ENCODE measurements at regions not wholly inside any gene's neighbourhood (a gene's known extent, or its start where the extent isn't known, plus 50 kb on each side); places are given as distances from the start of the nearest gene placed in this dataset.
"Not testable (repeated sequence)": the region's sequence is repeated elsewhere in the genome, so short reads cannot be mapped to it uniquely, and the experiment has no call there.

GRCh38 chr7:69518705-69519077 lies 79.6 kb upstream of the AUTS2 start:
- DNase-seq (ENCODE audit: low spot score) = no peak

GRCh38 chr7:69526570-69526969 lies 71.7 kb upstream of the AUTS2 start:
- DNase-seq (ENCODE audit: low spot score) = no peak

GRCh38 chr7:69527706-69528105 lies 70.6 kb upstream of the AUTS2 start:
- DNase-seq (ENCODE audit: low spot score) = no peak

DNA sequence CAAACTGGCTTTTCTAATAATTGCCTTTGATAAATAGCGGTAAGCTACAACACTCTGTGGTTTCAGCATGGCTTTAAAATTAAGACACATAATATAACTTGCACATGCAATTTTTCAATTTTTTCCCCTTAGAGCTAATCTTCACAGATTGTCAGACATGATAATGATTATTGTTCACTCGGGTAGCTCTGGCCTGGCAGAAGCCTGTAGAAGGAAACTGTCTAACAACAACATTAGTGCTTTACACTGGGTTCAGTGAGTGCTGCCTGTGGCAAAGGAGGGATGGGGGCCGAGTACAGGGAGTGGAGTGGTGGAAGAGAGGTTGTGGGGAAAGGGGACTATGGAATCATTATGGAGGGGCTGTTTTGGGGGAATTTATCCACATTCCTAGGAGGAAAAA lies 67.2 kb upstream of the AUTS2 start:
- no peak for DNase-seq (ENCODE audit: low spot score)

DNA sequence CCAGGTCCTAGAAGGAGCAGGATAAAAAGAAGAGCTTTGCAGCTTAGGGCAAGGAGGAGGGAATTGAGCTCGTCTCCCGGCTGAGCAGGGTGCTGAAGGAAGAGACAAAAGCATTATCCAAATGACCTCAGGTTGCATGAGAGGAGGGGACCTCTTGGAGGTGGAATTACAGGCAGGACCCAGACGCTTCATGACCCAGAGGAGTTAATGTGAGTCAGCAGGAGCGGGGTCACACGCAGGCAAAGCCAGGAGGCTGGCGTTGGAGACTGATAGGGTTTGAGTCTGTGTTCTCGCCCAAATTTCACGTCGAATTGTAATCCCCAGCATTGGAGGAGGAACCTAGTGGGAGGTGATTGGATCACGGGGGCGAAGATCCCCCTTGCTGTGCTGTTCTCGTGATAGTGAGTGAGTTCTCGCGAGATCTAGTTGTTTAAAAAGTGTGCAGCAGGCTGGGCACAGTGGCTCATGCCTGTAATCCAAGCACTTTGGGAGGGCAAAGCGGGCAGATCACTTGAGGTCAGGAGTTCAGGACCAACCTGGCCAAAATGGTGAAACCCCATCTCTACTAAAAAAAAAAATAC lies 63.7 kb upstream of the AUTS2 start:
- no peak for DNase-seq (ENCODE audit: low spot score)

GRCh38 chr7:69537691-69538090 lies 60.6 kb upstream of the AUTS2 start:
- DNase-seq (ENCODE audit: low spot score) = no peak

- DNase-seq (ENCODE audit: low spot score) = no peak
Measured at GRCh38 chr7:69539531-69539930, 58.7 kb upstream of the AUTS2 start.

DNA sequence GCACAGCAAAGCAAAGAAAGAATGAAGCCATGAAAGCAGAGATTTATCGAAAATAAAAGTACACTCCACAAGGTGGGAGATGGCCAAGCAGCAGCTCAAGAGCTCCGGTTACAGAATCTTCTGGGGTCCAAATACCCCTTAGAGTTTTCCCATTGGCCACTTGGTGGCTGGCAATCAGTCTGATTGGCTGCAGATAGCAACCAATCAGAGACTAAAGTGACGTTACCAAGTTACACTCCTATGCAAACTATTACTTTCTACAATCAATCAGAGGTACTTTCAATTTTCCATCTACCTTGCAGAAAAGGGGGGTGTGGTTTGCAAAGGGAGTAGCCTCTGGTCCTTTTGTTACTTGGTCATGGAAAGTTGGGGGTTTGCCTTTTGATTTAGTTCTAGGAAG lies 58.0 kb upstream of the AUTS2 start:
- no peak for DNase-seq (ENCODE audit: low spot score)

- DNase-seq (ENCODE audit: low spot score) = not testable (repeated sequence)
Measured at GRCh38 chr7:69541779-69542432, 56.4 kb upstream of the AUTS2 start.

GRCh38 chr7:69545175-69545574 lies 53.1 kb upstream of the AUTS2 start:
- no peak for DNase-seq (ENCODE audit: low spot score)
